ENCODE measurements at regions not wholly inside any gene's neighbourhood (a gene's known extent, or its start where the extent isn't known, plus 50 kb on each side); places are given as distances from the start of the nearest gene placed in this dataset.
"Not testable (repeated sequence)": the region's sequence is repeated elsewhere in the genome, so short reads cannot be mapped to it uniquely, and the experiment has no call there.

- DNase-seq, result peak; percentile 11
Observed at GRCh38 chr2:239882331-239882732, 142.8 kb downstream of the NDUFA10 start.

GRCh38 chr2:239881561-239882320 is 143.4 kb downstream of the NDUFA10 start:
- DNase-seq, result no peak

GRCh38 chr2:239881031-239881471 is 144.1 kb downstream of the NDUFA10 start:
- DNase-seq, result no peak

GRCh38 chr2:239880396-239880795 is 144.7 kb downstream of the NDUFA10 start:
- DNase-seq, result no peak

- no peak for DNase-seq
Observed at GRCh38 chr2:239879423-239880084, 145.6 kb downstream of the NDUFA10 start.

GRCh38 chr2:239878686-239879085 is 146.5 kb downstream of the NDUFA10 start:
- DNase-seq, result no peak

GRCh38 chr2:239876948-239877289 is 148.2 kb downstream of the NDUFA10 start:
- no peak for DNase-seq

- no peak for DNase-seq
Observed at GRCh38 chr2:239876271-239876947, 148.7 kb downstream of the NDUFA10 start.

GRCh38 chr2:239874636-239875356 is 150.3 kb downstream of the NDUFA10 start:
- no peak for DNase-seq

- no peak for DNase-seq
Observed at GRCh38 chr2:239873656-239874635, 151.2 kb downstream of the NDUFA10 start.

GRCh38 chr2:239871481-239872435 is 153.4 kb downstream of the NDUFA10 start:
- DNase-seq, result no peak

- DNase-seq, result no peak
Observed at GRCh38 chr2:239870863-239871262, 154.3 kb downstream of the NDUFA10 start.

- no peak for DNase-seq
Observed at GRCh38 chr2:239870276-239870675, 154.9 kb downstream of the NDUFA10 start.

- DNase-seq, result no peak
Observed at GRCh38 chr2:239869272-239870155, 155.6 kb downstream of the NDUFA10 start.

GRCh38 chr2:239868556-239869181 is 156.5 kb downstream of the NDUFA10 start:
- DNase-seq, result no peak

GRCh38 chr2:239866778-239867177 is 158.4 kb downstream of the NDUFA10 start:
- no peak for DNase-seq

GRCh38 chr2:239866350-239866749 is 158.8 kb downstream of the NDUFA10 start:
- DNase-seq, result no peak

GRCh38 chr2:239865856-239866255 is 159.3 kb downstream of the NDUFA10 start:
- DNase-seq, result not testable (repeated sequence)

- no peak for DNase-seq
Observed at GRCh38 chr2:239865059-239865639, 160.0 kb downstream of the NDUFA10 start.

All from NK-92 treated with Interleukin-12 subunit alpha and Interleukin-12 subunit beta, amount 100 ng/mL, for 24 hours (cell line).